HTR-8/SVneo (cell line): ENCODE measurements at regions not wholly inside any gene's neighbourhood (a gene's known extent, or its start where the extent isn't known, plus 50 kb on each side); places are given as distances from the start of the nearest gene placed in this dataset.
"Not testable (repeated sequence)": the region's sequence is repeated elsewhere in the genome, so short reads cannot be mapped to it uniquely, and the experiment has no call there.

Source experiments
- DNase-seq: peaks from one replicate; pipeline ENCODE4 v3.0.0; 2011; ENCODE audit warnings: low spot score, mixed read lengths; ENCODE audit not compliant: insufficient read length
- FAIRE-seq: peaks from 2 replicates; lab custom pipeline; 2011; peaks lifted over from hg19 to GRCh38; lab: Jason Lieb, UNC

- DNase-seq (no peak), FAIRE-seq (no peak)
Observed at GRCh38 chr21:20486303-20486702, 511.9 kb upstream of the NCAM2 start.

GRCh38 chr21:20502915-20503314, 495.3 kb upstream of the NCAM2 start:
- DNase-seq, FAIRE-seq: not testable (repeated sequence)

- no peak for FAIRE-seq
- no peak for DNase-seq
Observed at GRCh38 chr21:20507783-20508182, 490.4 kb upstream of the NCAM2 start.

GRCh38 chr21:20511216-20511880, 486.9 kb upstream of the NCAM2 start:
- FAIRE-seq (no peak), DNase-seq (no peak)

GRCh38 chr21:20515446-20515845, 482.8 kb upstream of the NCAM2 start:
- FAIRE-seq (no peak), DNase-seq (no peak)

GRCh38 chr21:20519076-20519475, 479.1 kb upstream of the NCAM2 start:
- DNase-seq (no peak), FAIRE-seq (no peak)

- FAIRE-seq (no peak), DNase-seq (no peak)
Observed at GRCh38 chr21:20522611-20523010, 475.6 kb upstream of the NCAM2 start.

GRCh38 chr21:20523191-20523590, 475.0 kb upstream of the NCAM2 start:
- DNase-seq: no peak
- FAIRE-seq: no peak

GRCh38 chr21:20527731-20528460, 470.3 kb upstream of the NCAM2 start:
- FAIRE-seq (no peak), DNase-seq (no peak)

- no peak for DNase-seq
- no peak for FAIRE-seq
Observed at GRCh38 chr21:20537130-20537529, 461.1 kb upstream of the NCAM2 start.

- DNase-seq: no peak
- FAIRE-seq: no peak
Observed at GRCh38 chr21:20538039-20538658, 460.1 kb upstream of the NCAM2 start.

- FAIRE-seq (no peak), DNase-seq (no peak)
Observed at GRCh38 chr21:20545454-20545853, 452.8 kb upstream of the NCAM2 start.

- no peak for DNase-seq
- FAIRE-seq: no peak
Observed at GRCh38 chr21:20551939-20552338, 446.3 kb upstream of the NCAM2 start.

- no peak for FAIRE-seq
- no peak for DNase-seq
Observed at GRCh38 chr21:20554785-20555184, 443.4 kb upstream of the NCAM2 start.

GRCh38 chr21:20570824-20571232, 427.4 kb upstream of the NCAM2 start:
- DNase-seq (no peak), FAIRE-seq (no peak)

- DNase-seq (no peak), FAIRE-seq (no peak)
Observed at GRCh38 chr21:20572582-20572981, 425.6 kb upstream of the NCAM2 start.

GRCh38 chr21:20581361-20581760, 416.8 kb upstream of the NCAM2 start:
- DNase-seq: no peak
- FAIRE-seq: no peak

- DNase-seq (no peak), FAIRE-seq (no peak)
Observed at GRCh38 chr21:20591284-20591683, 406.9 kb upstream of the NCAM2 start.

GRCh38 chr21:20592463-20592862, 405.7 kb upstream of the NCAM2 start:
- DNase-seq: no peak

GRCh38 chr21:20603236-20603635, 395.0 kb upstream of the NCAM2 start:
- DNase-seq (no peak), FAIRE-seq (no peak)

More at GRCh38 chr21:20592463-20592862, 405.7 kb upstream of the NCAM2 start:
- no peak for FAIRE-seq

- FAIRE-seq: no peak
- DNase-seq: no peak
Observed at GRCh38 chr21:20611008-20611407, 387.2 kb upstream of the NCAM2 start.
